ENCODE measurements at regions not wholly inside any gene's neighbourhood (a gene's known extent, or its start where the extent isn't known, plus 50 kb on each side); places are given as distances from the start of the nearest gene placed in this dataset.

GRCh38 chr5:67347821-67348220 is 151.2 kb upstream of the CD180 start:
- TF ChIP-seq CTCF (IDR thresholded peaks at IDR 0.05; ENCODE audit: control extremely low read depth, extremely low read depth, low read depth, missing control alignments): no peak
- POLR2A ChIA-PET: no interaction called here
- no peak for DNase-seq (ENCODE audit: extremely low spot score)
- CTCF ChIA-PET: interaction anchor here (1.3 kb wide), 1 partner anchor 12 kb away, joined by 3 read pairs; no protein-coding TSS in a partner anchor

- ChIA-PET CTCF (no interaction called here), POLR2A (no interaction called here)
- TF ChIP-seq CTCF (IDR thresholded peaks at IDR 0.05; ENCODE audit: control extremely low read depth, extremely low read depth, low read depth, missing control alignments): no peak
- DNase-seq (ENCODE audit: extremely low spot score): no peak
Measured at GRCh38 chr5:67346611-67347010, 150.0 kb upstream of the CD180 start.

- ChIA-PET POLR2A (no interaction called here), CTCF (no interaction called here)
- DNase-seq (ENCODE audit: extremely low spot score): no peak
- no peak for TF ChIP-seq CTCF (IDR thresholded peaks at IDR 0.05; ENCODE audit: control extremely low read depth, extremely low read depth, low read depth, missing control alignments)
Measured at GRCh38 chr5:67344870-67345269, 148.3 kb upstream of the CD180 start.

DNA sequence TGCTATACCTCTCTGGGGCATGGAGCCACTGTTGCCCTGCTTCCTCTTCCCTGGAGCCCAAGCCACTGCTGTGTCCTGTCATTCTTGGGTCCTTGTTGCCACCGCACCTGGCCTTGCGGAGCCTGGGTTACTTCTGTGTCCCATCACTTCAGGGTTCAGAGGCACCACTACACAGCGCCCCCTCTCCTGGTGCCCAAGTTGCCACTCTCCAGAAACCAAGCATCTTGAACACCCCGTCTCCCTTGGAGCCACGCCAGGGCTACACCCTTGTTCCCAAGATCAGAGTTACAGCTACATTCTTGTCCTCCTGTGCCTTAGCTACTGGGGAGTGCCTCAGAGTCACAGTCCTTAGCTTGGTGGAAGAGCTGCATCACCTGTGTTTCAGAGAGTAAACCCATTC is 147.2 kb upstream of the CD180 start:
- no peak for TF ChIP-seq CTCF (IDR thresholded peaks at IDR 0.05; ENCODE audit: control extremely low read depth, extremely low read depth, low read depth, missing control alignments)
- ChIA-PET POLR2A (no interaction called here), CTCF (no interaction called here)
- DNase-seq (ENCODE audit: extremely low spot score): no peak

- no peak for DNase-seq (ENCODE audit: extremely low spot score)
- CTCF ChIA-PET: interaction anchor here (1.2 kb wide), 1 partner anchor 12 kb away, joined by 5 read pairs; no protein-coding TSS in a partner anchor
- no peak for TF ChIP-seq CTCF (IDR thresholded peaks at IDR 0.05; ENCODE audit: control extremely low read depth, extremely low read depth, low read depth, missing control alignments)
- POLR2A ChIA-PET: no interaction called here
Measured at GRCh38 chr5:67341478-67341877, 144.9 kb upstream of the CD180 start.

GRCh38 chr5:67339219-67339767 is 142.7 kb upstream of the CD180 start:
- ChIA-PET POLR2A (no interaction called here), CTCF (no interaction called here)
- no peak for DNase-seq (ENCODE audit: extremely low spot score)
- no peak for TF ChIP-seq CTCF (IDR thresholded peaks at IDR 0.05; ENCODE audit: control extremely low read depth, extremely low read depth, low read depth, missing control alignments)

- CTCF ChIA-PET: no interaction called here
- POLR2A ChIA-PET: no interaction called here
- no peak for DNase-seq (ENCODE audit: extremely low spot score)
Measured at GRCh38 chr5:67338421-67338820, 141.8 kb upstream of the CD180 start.

More at GRCh38 chr5:67338421-67338820, 141.8 kb upstream of the CD180 start:
- no peak for TF ChIP-seq CTCF (IDR thresholded peaks at IDR 0.05; ENCODE audit: control extremely low read depth, extremely low read depth, low read depth, missing control alignments)

Data from GM10248 (cell line).